NCI-H524 treated with DMSO at 0.1 percent for 48 hours (cell line): ENCODE measurements at regions not wholly inside any gene's neighbourhood (a gene's known extent, or its start where the extent isn't known, plus 50 kb on each side); places are given as distances from the start of the nearest gene placed in this dataset.
A peak's percentile ranks its signal among the peaks of the same experiment; 100 is the strongest.

Experiments used
- DNase-seq: peaks from one replicate; lab custom pipeline; 2025; lab: John Stamatoyannopoulos, UW

DNA sequence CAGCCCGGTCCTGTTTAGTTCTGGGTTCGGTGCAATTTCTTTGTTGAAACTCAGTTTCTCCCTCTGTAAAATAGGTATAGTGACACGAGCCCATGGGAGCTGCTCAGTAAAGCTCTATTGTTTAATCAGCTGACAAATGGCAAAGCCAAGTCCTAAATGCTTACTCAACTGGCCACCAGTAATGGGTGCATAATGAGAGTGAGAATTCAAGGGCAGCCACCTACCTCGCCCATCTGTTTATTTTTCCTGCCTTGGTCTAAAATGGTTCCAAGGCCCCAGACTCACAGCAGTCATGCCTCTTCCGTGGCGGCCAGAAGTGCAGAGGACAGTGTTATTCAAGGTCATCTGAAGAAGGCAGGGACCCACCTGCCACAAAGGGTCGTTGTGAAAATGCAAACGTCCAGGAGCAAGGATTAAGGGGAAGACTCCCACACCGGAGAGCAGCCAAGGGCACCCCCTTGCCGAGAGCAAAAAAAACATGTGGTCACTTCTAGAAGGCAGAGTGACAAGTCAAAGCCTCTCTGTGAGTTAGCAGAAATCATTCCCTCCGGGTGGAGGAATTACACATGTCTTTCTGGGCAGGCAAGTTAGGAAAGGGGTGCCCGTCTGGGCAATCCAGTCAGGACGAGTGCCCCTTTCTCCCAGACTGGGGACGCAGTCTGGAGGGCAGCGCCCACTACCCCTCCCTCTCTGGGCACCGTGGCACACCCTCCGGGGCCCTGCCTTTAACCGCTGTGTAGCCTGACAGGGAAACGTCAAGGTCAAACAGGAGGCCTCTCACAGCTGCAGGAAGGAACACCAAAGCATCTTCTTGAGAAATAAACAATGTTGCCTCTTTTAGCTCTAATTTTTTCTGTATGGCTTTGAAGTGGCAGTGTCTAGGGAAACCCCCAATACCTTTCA is 186.2 kb downstream of the FOXO1 start:
- DNase-seq = no peak

DNA sequence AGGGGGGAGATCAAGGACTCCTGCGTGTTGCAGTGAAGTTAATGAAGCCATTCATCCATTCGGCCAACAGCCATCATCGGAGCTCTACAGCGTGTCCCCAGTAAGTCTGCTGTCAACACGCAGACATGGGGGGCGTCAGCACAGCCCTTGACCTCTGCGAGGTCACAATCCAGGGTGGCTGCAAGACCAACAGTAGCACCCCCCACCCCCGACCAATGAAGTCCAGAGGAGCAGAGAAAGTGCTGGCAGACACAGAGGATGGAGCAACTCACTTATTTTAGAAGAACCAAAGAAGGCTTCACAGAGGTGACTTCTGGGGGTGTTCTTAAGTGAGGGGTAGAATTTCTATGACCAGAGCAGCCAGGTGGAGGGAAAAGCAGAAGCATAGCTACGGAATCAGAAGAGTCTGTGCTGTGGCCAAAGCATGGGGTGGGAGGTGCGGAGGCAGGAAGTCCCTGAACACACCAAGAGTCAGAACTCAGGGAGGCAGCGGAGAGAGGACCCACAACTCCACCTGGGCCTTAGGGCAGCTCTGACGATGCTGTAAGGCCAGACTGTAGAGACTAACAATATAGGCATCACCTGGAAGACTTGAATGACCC is 185.4 kb downstream of the FOXO1 start:
- DNase-seq = no peak

DNA sequence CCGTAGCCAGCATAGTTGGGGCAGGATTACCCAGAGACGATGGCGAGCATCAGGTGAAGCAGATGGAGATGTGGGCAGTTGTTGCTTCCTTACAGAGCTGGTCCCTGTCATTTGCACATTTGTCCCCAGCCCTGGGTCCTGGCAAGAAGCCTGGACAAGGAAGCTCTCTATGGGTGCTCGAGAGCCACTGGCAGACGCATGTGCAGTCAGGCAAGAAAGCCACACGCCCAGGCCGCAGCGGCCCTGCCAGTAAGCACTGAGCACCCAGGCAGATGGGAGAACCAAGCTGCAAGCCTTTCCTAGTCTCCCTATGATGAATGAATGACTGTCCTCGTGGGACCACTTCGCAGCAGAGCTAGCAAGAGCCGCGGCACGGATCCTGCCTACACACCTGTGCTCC is 182.8 kb downstream of the FOXO1 start:
- DNase-seq = peak; percentile 79

DNA sequence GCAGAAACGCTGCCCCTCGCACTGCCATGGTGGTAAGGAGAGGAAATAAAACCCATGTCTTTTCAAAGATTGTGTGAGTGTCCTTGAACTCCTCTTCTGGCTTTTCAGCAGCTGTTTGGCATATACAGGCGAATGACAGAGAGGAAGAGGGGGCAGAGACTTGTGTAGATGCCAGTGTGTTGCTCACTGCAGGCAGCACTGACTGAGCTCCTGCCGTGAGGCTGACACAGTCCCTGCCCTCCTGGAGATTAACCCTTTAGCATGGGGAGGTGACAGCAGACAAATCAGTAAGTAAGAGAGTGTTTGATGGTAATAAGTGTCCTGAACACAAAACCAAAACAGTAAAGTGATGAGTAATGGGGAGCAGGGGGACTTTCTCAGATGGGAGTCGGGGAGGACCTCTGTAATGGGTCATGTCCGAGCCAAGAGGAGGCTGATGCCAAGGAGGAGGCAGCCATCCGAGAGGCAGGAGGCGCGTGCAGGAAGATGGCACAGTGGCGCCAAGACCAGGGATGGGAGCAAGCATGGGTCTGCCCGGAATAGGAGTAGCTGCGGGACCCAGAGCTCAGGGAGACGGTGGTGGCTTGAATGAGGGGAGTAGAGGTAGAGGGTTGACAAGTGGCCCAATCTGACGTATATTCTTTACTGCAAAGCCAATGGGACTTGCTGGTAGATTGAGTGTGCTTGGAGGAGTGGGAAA is 182.2 kb downstream of the FOXO1 start:
- DNase-seq = no peak

DNA sequence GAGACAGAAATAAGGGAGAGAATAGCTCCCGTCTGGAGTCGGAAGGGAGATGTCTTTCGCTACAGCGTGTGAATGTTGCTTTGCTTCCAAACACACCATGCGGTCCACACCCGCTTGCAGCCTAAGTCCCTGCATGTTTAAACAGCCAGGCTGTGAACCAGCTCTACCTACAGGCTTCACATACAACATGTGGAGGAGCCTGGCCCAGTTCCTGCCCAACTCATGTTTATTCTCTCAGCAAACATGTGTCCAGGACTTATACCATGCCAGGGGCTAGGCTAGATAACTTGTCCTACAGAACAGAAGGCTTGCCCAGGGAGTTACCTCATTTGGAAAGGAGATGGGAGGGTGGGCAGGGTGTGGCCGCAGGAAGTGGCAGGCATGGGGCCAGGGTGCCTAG is 181.5 kb downstream of the FOXO1 start:
- DNase-seq = no peak

DNA sequence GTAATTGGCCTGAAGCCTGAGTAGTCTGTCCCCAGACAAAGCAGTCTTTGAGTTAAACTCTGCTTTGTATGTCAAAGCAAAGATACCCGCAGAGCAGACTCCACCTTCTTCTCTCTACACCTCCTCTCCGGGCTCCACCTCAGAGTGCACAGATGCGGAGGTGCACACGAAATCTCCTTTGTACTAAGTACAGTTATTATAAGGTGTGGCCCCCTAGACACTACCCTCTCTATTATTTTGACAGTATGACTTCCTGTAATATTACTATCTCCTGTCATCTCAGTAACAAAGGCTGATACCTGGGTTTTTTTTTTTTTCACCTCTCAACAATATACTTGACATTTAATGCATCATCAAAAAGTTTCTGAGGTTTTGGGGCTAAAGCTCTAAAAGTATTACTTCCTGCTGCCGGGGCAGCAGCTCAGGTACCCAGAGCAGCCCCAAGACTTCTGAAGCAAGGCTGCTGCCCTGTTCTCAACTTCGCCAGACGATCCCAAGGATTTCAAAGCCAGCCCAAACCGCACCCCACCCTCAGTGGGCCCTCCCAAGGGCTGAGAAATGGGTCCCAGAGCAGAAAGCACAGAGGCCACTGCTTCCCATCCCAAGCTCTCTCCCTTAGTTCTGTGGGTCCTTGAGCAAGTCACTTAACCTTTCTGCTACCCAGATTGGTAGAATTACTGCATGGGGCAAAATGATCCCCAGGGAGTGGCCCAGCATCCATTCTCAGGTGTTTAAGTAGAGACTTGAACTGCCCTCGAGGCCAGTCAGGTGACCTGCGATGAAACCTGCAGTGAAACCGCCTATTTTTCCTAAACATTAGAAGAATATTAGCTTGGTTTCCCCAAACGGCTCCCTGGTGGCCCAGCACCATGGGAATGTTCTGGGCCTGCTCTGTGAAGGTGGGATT is 180.6 kb downstream of the FOXO1 start:
- DNase-seq = no peak

DNA sequence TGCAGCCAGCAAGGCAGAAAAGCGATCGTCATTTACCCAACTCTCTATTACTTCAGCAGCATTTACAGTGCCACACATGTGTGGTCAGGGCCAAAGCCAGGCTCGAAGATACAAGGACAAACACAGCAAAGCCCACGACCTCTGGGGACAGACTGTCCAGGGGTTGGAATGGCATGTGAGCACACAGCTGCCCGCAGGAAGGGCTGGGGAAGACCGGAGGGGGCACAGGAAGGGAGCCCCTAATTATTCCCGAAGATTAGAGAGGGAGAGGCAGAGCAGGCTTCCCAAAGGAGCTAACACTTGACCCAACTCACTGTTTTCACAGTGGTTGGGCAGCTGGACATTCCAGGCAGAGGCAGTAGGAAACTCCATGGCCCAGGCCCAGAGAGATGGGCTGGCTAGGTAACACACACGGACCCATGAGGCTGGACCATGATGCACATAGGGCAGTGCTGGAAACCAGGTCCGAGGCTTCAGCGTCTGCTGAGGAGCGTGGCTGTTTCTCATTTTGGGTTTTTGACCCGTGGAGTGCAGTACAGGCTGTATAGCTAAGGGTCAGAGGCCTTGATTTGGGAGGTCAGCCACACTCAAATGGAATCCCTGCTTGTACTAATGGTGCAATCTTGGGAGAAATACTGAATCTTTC is 179.8 kb downstream of the FOXO1 start:
- DNase-seq = no peak

DNA sequence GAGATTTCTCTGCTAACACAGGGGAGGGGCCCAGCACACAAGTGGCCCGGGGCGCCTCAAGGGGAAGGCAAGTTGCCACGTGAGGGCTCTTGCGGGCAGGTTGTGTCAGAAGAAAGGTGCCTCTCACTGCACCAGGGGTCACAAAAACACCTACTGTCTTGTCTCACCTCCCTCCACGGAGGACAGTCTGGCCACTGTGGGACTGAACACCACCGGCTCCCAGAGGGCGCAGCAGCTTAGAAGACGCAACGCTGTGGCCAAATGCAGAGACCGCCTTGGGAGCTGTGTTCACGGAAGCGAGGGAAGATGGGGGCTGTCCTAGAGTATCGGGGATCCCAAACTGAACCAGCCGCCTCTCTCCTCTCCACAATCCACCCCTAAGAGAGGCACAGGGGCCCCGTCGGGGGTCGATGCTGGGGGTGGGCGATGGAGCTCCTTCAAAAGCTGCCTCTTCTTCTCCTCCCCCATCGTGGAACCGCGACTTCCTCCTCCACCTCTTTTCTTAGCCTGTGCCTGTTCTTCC is 177.5 kb downstream of the FOXO1 start:
- DNase-seq = no peak

DNA sequence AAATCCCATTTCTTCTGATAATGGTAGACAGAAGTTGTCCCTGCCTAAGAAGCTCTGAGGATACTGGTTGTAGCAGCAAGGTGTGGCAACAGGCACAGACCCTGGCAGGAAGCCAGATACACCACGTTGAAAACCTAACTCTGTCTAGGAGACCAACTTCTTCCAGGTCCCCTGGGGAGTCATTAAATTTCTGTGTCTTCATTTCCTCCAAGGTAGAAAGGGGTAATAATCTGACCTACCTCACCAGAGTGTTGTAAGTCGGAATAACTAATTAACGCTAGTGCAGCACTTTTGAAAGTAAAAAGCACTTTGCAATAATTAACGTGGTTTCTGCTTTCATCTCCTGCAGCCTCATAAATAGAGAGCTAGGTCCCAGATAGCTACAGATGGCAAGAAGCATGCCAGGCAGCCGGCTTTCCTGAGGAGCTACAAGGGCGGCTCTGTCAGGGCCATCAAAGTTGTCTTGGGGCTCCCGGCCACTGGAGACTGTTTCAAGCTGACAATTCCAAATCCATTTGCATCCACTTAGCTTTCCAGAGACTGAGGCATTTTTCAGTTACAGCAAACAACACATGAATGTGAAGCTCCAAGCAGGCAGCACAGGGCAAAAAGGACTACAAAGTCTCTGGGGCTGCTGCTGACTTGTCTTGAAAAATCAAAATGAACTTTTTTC is 176.2 kb downstream of the FOXO1 start:
- peak; percentile 91 for DNase-seq

DNA sequence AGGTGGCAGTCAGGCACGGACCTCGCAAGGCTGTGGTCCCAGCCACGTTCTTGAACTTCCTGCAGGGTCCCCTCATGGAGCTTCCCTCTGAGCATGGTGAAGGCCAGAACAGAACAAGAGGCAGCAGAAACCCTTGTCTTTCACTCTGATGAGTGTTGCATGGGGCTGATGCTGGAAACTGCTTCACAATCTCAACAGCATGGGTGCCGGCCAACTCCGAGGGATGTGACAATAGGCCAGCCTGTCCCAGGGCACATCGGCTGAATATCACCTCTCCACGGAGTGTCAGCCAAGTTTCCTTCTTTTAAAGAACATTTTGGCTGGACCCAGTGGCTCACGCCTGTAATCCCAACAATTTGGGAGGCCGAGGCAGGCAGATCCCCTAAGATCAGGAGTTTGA is 173.9 kb downstream of the FOXO1 start:
- DNase-seq = no peak

DNA sequence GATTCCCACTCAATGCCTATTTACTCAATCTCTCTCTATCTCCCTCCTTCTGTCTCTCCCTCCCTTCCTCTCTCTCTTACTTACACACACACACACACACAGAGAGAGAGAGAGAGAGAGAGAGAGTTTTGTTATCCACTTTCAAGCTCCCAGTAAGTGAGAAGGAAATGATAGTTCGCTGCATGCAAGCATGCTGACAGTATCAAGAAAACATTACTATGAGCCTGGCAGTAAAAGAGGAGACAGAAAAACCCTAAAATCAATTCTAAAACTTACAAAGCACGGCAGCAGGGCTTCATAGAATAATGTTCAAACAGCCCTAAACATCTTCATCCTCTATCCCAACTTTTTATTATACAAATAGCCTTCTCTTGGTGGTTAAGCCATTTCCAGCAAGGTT is 171.9 kb downstream of the FOXO1 start:
- DNase-seq = no peak

DNA sequence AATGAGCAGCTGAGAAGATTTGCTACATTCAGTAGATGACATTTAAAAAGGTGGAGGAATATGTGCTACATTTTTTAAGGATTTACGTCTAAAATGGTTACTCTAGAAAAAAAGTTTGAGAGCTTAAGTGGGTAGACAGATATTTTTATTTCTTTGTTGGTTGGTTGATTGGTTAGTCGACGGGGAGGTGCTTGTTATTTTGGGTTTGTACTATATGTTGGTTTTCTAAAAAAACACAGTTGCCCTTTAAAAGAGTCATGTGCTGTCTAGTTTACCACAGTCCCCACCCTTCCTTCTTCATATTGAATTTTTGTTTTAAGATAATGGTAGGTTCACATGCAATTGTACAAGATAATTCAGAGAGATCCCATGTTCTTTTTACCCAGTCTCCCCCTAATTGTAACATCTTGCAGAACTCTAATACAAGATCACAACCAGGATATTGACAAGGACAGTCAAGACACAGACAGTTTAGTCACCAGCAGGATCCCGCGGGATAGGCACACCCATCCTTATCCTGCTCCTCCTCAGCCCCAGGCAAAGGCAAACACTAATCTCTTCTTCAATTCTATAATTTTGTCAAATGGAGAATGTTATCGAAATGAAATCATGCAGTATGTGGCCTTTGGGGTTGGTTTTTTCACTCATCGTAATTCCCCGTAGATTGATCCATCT is 171.4 kb downstream of the FOXO1 start:
- DNase-seq = no peak

DNA sequence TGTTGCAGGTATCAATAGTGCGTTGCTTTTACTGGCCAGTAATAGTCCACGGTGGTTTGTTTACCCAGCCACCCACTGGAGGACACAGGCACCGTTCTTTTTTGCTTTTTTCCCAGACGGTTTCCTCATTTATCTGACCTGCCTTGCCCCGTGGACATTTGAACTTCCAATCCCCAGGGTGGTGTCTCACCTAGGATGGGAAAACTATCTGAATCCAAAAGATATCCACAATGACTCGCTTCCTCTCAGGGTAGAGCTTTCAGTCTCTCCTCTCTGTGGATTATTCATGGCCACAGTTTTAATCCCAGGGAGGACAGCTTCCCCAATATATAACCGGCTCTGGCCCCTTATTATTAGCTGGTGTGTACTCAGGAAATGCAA is 170.8 kb downstream of the FOXO1 start:
- DNase-seq = no peak

DNA sequence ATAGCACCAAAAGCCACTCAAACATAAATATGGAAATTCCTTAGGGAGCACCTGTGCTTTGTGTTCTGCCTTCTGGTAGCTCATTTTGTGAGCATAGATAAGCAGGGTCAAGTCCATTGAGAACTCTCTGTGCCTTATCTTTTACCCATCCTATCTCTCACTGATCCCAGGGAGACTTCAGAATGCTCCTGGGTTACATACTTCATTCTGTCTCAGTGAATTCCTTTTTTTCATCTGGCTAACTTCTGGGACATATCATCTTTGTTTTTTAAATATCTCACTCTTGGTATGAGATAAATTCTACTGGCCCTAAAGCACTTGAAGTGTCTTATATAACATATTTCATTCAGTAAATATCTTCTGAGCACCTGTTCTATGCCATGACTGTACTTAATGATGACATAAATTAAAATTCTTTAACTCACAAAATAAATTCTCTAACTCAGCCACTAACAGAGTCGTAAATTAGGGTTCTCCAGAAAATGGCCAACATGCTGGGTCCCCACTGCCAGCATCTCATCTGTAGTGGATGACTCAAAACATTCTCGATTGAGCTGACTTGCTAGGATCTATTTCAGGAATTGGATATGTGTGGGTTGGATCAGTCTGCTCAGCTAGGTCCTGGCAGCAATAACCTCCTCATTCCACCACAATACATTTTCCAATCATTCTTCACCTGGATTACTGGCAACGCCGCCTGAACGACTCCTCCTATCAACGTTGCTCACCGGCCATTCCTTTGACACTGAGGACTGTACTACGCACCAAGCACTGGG is 170.2 kb downstream of the FOXO1 start:
- DNase-seq = no peak

DNA sequence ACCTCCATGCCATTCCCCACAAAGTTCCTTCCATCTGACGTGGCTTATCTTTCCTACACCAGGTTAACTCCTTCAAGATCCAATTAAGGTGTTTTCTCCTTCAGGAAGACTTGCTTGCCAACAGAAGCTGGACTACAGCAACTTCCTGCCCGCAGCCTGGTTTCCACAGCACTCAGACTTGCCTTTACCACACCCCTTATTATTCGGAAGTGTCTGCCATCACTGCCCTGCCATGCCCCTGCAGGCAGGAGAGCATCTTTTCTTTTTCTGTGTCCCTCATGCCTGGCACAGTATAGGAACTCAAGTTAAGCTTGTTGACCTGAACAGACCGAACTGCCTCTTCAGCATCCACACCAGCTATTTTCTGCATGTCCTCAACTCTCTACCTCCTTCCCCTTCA is 168.0 kb downstream of the FOXO1 start:
- DNase-seq = no peak

DNA sequence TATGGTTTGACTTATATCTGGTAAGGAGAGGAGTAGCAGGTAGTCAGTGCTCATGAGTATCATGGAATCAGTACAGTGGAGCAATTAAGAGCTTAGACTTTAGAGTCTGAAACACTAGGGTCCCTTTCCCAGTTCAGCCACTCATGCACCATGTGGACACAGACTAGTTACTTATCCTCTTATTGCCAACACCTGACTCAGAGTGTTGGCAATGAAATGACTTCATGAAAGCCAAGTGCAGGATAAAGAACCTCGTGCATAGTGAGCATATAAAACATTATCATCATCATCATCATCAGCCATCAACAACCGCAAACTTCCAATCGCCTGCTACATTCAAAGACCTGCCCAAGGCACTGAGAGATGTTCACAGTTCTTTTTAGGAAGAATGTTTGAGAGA is 164.2 kb downstream of the FOXO1 start:
- no peak for DNase-seq

DNA sequence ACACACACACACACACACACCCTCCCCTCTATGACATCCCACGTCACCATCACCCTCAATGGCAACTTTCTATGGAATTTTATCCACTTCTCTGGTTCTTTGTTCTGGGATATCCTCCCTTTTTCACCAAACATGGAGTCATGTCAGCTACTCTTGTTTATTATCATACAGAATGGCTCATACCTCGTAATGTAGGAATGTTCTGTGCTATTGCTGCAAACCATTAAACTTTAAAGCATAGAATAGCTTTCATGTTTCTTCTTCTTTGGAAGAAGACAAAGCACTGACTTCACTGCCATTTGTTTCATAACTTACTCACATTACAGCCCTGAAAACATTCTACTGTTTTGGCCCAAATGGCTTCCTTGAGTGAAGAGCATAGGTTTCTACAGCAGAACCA is 163.4 kb downstream of the FOXO1 start:
- no peak for DNase-seq

DNA sequence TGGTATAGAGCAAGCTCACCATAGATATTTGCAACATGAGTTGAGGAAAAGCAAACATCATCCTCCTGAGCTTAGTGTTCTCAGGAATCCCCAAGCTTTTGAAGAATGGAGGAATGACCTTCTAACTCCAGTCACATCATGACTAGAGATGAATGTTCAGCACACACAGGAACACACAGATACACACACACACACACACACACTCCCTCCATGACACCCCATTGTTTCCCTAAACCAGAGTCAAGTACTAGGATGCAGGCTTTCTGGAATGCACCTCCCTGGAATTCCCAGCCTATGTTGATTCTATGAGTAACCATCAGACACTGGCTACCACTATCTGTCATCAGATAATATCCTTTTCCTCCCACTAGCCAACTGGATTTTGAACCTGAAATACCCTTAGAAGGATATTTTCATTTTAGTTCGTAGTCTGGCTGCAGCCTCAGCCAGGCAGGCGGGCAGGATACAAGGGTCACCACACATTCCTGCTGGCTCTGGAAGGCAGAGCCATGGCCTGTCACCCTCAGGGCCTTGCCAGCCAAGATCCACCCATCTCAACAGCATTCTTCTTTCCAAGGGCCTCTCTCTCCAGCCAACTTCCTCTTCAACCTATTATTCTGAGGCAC is 162.4 kb downstream of the FOXO1 start:
- DNase-seq = no peak

DNA sequence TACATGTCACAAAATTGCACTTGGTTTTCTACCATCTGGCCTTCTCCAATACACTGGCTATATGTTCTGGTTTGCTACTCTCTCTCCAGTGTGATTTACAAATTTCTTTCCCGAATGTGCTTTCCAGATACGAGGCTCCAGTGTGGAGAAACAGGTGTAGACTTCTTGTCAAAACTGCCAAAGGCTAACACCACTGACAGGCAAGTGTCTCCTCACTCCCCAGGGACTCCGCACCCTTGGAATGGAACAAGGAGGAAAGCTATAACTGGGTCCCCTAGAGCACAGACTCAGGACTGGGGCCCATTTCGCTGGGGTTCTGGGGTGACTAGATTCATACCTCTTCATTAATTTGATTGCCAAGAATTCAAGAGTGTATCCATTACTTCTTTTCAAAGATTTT is 161.8 kb downstream of the FOXO1 start:
- no peak for DNase-seq
